A673 (cell line): ENCODE measurements at regions not wholly inside any gene's neighbourhood (a gene's known extent, or its start where the extent isn't known, plus 50 kb on each side); places are given as distances from the start of the nearest gene placed in this dataset.

Experiments
- BruUV-seq: library from RNA; stranded (reverse); fragments of 400-500 nt; replicated peaks from 2 replicates; lab custom pipeline; 2021; lab: Mats Ljungman, UMichigan
- CTCF ChIA-PET: fragments of 300-600 bp; sonication (Branson Sonifier 250); formaldehyde crosslinking; loops from one replicate; lab custom pipeline; 2022; ENCODE audit warnings: antibody characterized with exemption; lab: Charles Lee
- POLR2A ChIA-PET: fragments of 300-600 bp; sonication (Branson Sonifier 250); formaldehyde crosslinking; loops from one replicate; lab custom pipeline; 2022; ENCODE audit warnings: antibody characterized with exemption; ENCODE audit not compliant: low non-redundant PET; lab: Charles Lee
- DNase-seq: peaks from one replicate; pipeline ENCODE4 v3.0.0-alpha.2; 2015; ENCODE audit warnings: low spot score
- H3K27ac ChIP-seq: fragments of 200-600 bp; sonication (generic); 2 replicates; pipeline ENCODE4 v1.5.1; 2016; ENCODE audit warnings: mixed run types, low read depth, mild to moderate bottlenecking, mixed read lengths, antibody characterized with exemption, low read length; ENCODE audit not compliant: poor library complexity, severe bottlenecking
- H3K27me3 ChIP-seq: fragments of 200-600 bp; sonication (generic); replicated peaks from 2 replicates; pipeline ENCODE4 v1.6.1; 2017; ENCODE audit warnings: mixed run types, low read depth, mild to moderate bottlenecking, mixed read lengths, antibody characterized with exemption, low read length; ENCODE audit not compliant: insufficient read depth, poor library complexity
- H3K36me3 ChIP-seq: fragments of 200-600 bp; sonication (generic); 2 replicates; pipeline ENCODE4 v1.6.1; 2016; ENCODE audit warnings: mixed run types, mild to moderate bottlenecking, mixed read lengths, antibody characterized with exemption, low read length; ENCODE audit not compliant: insufficient read depth, poor library complexity, severe bottlenecking
- H3K4me1 ChIP-seq: fragments of 200-600 bp; sonication (generic); 2 replicates; pipeline ENCODE4 v1.6.1; 2017; ENCODE audit warnings: mixed run types, mild to moderate bottlenecking, mixed read lengths, antibody characterized with exemption, low read length; ENCODE audit not compliant: insufficient read depth, poor library complexity, severe bottlenecking
- H3K4me3 ChIP-seq: fragments of 200-600 bp; sonication (generic); 2 replicates; pipeline ENCODE4 v1.5.1; 2016; ENCODE audit warnings: low read depth, mixed run types, mild to moderate bottlenecking, mixed read lengths, low read length; ENCODE audit not compliant: poor library complexity, severe bottlenecking
- H3K9me3 ChIP-seq: fragments of 200-600 bp; sonication (generic); 2 replicates; pipeline ENCODE4 v1.6.1; 2016; ENCODE audit warnings: mixed run types, low read depth, mild to moderate bottlenecking, mixed read lengths, antibody characterized with exemption, low read length; ENCODE audit not compliant: poor library complexity, severe bottlenecking
- CTCF ChIP-seq: fragments of 300-800, 200-600 bp; sonication (generic); conservative IDR thresholded peaks from 2 replicates; pipeline ENCODE4 v1.5.1; 2017; ENCODE audit warnings: low read depth, mild to moderate bottlenecking, antibody characterized with exemption, low read length, moderate library complexity, mixed read lengths
- EZH2 ChIP-seq: fragments of 200-600 bp; sonication (generic); IDR thresholded peaks from 2 replicates; pipeline ENCODE4 v1.6.1; 2017; ENCODE audit warnings: borderline replicate concordance, low read depth, mild to moderate bottlenecking, mixed read lengths, antibody characterized with exemption, low read length; ENCODE audit not compliant: poor library complexity, severe bottlenecking
- intact Hi-C: fragments of 100-400 bp; cut with micrococcal nuclease; formaldehyde crosslinking; loops from one replicate; pipeline ENCODE4 v1.10.0; 2022; ENCODE audit not compliant: unreplicated experiment

GRCh38 chrX:40928076-40928475 is 157.2 kb upstream of the USP9X start:
- intact Hi-C loops: no loop called here
- TF ChIP-seq EZH2 (no peak), CTCF (no peak)
- Histone ChIP-seq H3K9me3 (peaks cover 4% of the 10 kb centered on the region), H3K27me3 (no peaks in the 10 kb centered on the region), H3K4me1 (peaks cover 16% of the 10 kb centered on the region), H3K36me3 (no peaks in the 10 kb centered on the region), H3K27ac (no peak overlapping the region), H3K4me3 (no peak overlapping the region)
- no TSS peak for BruUV-seq
- ChIA-PET POLR2A (no interaction called here), CTCF (no interaction called here)
- DNase-seq: no peak

- ChIA-PET CTCF (no interaction called here), POLR2A (no interaction called here)
- H3K36me3 ChIP-seq: no peaks in the 10 kb centered on the region
- H3K27ac ChIP-seq: peak overlapping the region; percentile 73
- BruUV-seq: no TSS peak
- intact Hi-C loops: loop anchor here (5.0 kb wide), 1 partner anchor 285 kb away; the partner anchor contains the start of gene CXorf38
- H3K27me3 ChIP-seq: no peaks in the 10 kb centered on the region
- TF ChIP-seq CTCF (no peak), EZH2 (no peak)
- H3K4me3 ChIP-seq: no peak overlapping the region
- H3K9me3 ChIP-seq: peaks cover 4% of the 10 kb centered on the region
- peak; percentile 28 for DNase-seq
- H3K4me1 ChIP-seq: peaks cover 29% of the 10 kb centered on the region
Observed at GRCh38 chrX:40931921-40932320, 153.3 kb upstream of the USP9X start.

GRCh38 chrX:40933132-40933705 is 152.0 kb upstream of the USP9X start:
- Histone ChIP-seq H3K4me3 (peak overlapping the region; percentile 8), H3K4me1 (peaks cover 29% of the 10 kb centered on the region), H3K36me3 (no peaks in the 10 kb centered on the region), H3K27ac (peak overlapping the region; percentile 73), H3K27me3 (no peaks in the 10 kb centered on the region), H3K9me3 (no peaks in the 10 kb centered on the region)
- TF ChIP-seq EZH2 (no peak), CTCF (no peak)
- ChIA-PET POLR2A (no interaction called here), CTCF (no interaction called here)
- intact Hi-C loops: loop anchor here (5.0 kb wide), 1 partner anchor 286 kb away; the partner anchor contains the start of gene CXorf38
- no TSS peak for BruUV-seq
- peak; percentile 84 for DNase-seq
